ENCODE measurements at regions not wholly inside any gene's neighbourhood (a gene's known extent, or its start where the extent isn't known, plus 50 kb on each side); places are given as distances from the start of the nearest gene placed in this dataset.
A peak's percentile ranks its signal among the peaks of the same experiment; 100 is the strongest.

DNA sequence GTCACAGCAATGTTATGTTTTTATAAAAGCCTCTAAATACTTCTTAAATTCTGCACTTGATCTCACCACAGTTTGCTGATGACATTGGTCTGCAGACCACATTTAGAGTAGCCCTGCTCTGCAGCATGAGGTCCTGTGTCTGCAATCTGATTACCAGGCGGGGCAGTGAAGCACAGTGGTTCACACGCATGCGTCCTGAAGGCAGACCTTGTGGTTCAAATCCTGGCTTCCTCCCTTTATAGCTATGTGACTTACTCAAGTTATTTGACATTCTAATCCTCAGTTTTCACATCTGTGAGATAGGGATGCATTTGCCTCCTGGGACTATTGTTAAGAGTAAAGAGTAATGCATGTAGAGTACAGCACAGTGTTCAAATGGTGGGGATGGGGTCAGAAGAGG, 50.3 kb downstream of the BMAL2 start:
- no peak overlapping the region for H3K27ac ChIP-seq
- no peaks in the 10 kb centered on the region for H3K36me3 ChIP-seq (ENCODE audit: control insufficient read depth, insufficient read depth, low read length)
- H3K4me2 ChIP-seq (ENCODE audit: low read length): no peak overlapping the region
- no peaks in the 10 kb centered on the region for H3K27me3 ChIP-seq (ENCODE audit: control insufficient read depth, insufficient read depth, low read length)
- H3K9ac ChIP-seq: no peak overlapping the region
- no peaks in the 10 kb centered on the region for H3K79me2 ChIP-seq
- TF ChIP-seq, protein P1, sequence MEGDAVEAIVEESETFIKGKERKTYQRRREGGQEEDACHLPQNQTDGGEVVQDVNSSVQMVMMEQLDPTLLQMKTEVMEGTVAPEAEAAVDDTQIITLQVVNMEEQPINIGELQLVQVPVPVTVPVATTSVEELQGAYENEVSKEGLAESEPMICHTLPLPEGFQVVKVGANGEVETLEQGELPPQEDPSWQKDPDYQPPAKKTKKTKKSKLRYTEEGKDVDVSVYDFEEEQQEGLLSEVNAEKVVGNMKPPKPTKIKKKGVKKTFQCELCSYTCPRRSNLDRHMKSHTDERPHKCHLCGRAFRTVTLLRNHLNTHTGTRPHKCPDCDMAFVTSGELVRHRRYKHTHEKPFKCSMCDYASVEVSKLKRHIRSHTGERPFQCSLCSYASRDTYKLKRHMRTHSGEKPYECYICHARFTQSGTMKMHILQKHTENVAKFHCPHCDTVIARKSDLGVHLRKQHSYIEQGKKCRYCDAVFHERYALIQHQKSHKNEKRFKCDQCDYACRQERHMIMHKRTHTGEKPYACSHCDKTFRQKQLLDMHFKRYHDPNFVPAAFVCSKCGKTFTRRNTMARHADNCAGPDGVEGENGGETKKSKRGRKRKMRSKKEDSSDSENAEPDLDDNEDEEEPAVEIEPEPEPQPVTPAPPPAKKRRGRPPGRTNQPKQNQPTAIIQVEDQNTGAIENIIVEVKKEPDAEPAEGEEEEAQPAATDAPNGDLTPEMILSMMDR (IDR thresholded peaks at IDR 0.05): no peak
- no peaks in the 10 kb centered on the region for H3K9me3 ChIP-seq (ENCODE audit: control insufficient read depth, low read length)
- H3K4me3 ChIP-seq (ENCODE audit: low read depth, low read length): no peak overlapping the region
- no peak overlapping the region for H2AFZ ChIP-seq
- no peaks in the 10 kb centered on the region for H3K4me1 ChIP-seq

GRCh38 chr12:27383429-27384260, 51.0 kb downstream of the BMAL2 start:
- no peaks in the 10 kb centered on the region for H3K36me3 ChIP-seq (ENCODE audit: control insufficient read depth, insufficient read depth, low read length)
- no peaks in the 10 kb centered on the region for H3K27me3 ChIP-seq (ENCODE audit: control insufficient read depth, insufficient read depth, low read length)
- TF ChIP-seq, protein P1 (IDR thresholded peaks at IDR 0.05): peak; percentile 79
- no peaks in the 10 kb centered on the region for H3K79me2 ChIP-seq
- H3K4me2 ChIP-seq (ENCODE audit: low read length): no peak overlapping the region
- H3K9me3 ChIP-seq (ENCODE audit: control insufficient read depth, low read length): no peaks in the 10 kb centered on the region
- H3K9ac ChIP-seq: no peak overlapping the region
- H3K4me1 ChIP-seq: no peaks in the 10 kb centered on the region
- no peak overlapping the region for H3K27ac ChIP-seq
- H2AFZ ChIP-seq: peak overlapping the region; percentile 57
- no peak overlapping the region for H3K4me3 ChIP-seq (ENCODE audit: low read depth, low read length)

DNA sequence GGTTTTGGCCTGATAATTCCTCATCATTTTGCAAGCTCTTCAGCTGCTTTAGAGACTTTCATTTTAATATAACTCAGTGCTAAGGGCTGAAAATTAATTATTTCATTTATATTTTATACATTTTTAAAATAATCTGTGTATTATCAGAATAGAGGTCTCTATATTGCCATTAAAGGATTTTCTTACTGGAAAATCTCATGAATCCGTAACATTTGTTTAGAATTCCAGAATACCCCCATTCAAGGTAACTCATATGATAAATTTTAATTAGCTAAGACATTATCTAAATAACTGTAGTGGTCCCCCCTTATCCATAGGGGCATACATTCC, 51.6 kb downstream of the BMAL2 start:
- H3K9ac ChIP-seq: no peak overlapping the region
- H3K79me2 ChIP-seq: no peaks in the 10 kb centered on the region
- H2AFZ ChIP-seq: no peak overlapping the region
- no peaks in the 10 kb centered on the region for H3K4me1 ChIP-seq
- TF ChIP-seq, protein P1 (IDR thresholded peaks at IDR 0.05): no peak
- no peak overlapping the region for H3K4me3 ChIP-seq (ENCODE audit: low read depth, low read length)
- no peaks in the 10 kb centered on the region for H3K9me3 ChIP-seq (ENCODE audit: control insufficient read depth, low read length)
- no peak overlapping the region for H3K4me2 ChIP-seq (ENCODE audit: low read length)
- H3K36me3 ChIP-seq (ENCODE audit: control insufficient read depth, insufficient read depth, low read length): no peaks in the 10 kb centered on the region
- H3K27ac ChIP-seq: no peak overlapping the region
- no peaks in the 10 kb centered on the region for H3K27me3 ChIP-seq (ENCODE audit: control insufficient read depth, insufficient read depth, low read length)

GRCh38 chr12:27385766-27386564, 53.3 kb downstream of the BMAL2 start:
- Histone ChIP-seq H3K79me2 (no peaks in the 10 kb centered on the region), H3K4me3 (ENCODE audit: low read depth, low read length) (no peak overlapping the region), H3K27ac (no peak overlapping the region), H3K9ac (no peak overlapping the region), H3K36me3 (ENCODE audit: control insufficient read depth, insufficient read depth, low read length) (no peaks in the 10 kb centered on the region), H2AFZ (no peak overlapping the region), H3K27me3 (ENCODE audit: control insufficient read depth, insufficient read depth, low read length) (no peaks in the 10 kb centered on the region), H3K4me2 (ENCODE audit: low read length) (no peak overlapping the region), H3K9me3 (ENCODE audit: control insufficient read depth, low read length) (no peaks in the 10 kb centered on the region), H3K4me1 (no peaks in the 10 kb centered on the region)
- TF ChIP-seq, protein P1 (IDR thresholded peaks at IDR 0.05): no peak

All from parathyroid adenoma (tissue), 2 donors.